GM19372 (cell line): ENCODE measurements at regions not wholly inside any gene's neighbourhood (a gene's known extent, or its start where the extent isn't known, plus 50 kb on each side); places are given as distances from the start of the nearest gene placed in this dataset.

ENCODE experiments used
- ATAC-seq: cut with Tn5 transposase; IDR thresholded peaks from one replicate; pipeline ENCODE4 v1.9.1; 2021; ENCODE audit warnings: mild to moderate bottlenecking, low read depth, moderate library complexity; ENCODE audit not compliant: unreplicated experiment

GRCh38 chr9:116081435-116082115 lies 72.0 kb upstream of the PAPPA start:
- no peak for ATAC-seq

GRCh38 chr9:116083837-116084236 lies 69.8 kb upstream of the PAPPA start:
- ATAC-seq = no peak

GRCh38 chr9:116084497-116084896 lies 69.1 kb upstream of the PAPPA start:
- ATAC-seq = no peak

GRCh38 chr9:116087246-116087645 lies 66.3 kb upstream of the PAPPA start:
- no peak for ATAC-seq

- no peak for ATAC-seq
Observed at GRCh38 chr9:116087751-116088194, 65.8 kb upstream of the PAPPA start.

- no peak for ATAC-seq
Observed at GRCh38 chr9:116088396-116088795, 65.2 kb upstream of the PAPPA start.

- no peak for ATAC-seq
Observed at GRCh38 chr9:116090030-116090770, 63.4 kb upstream of the PAPPA start.

- ATAC-seq = no peak
Observed at GRCh38 chr9:116094846-116095245, 58.7 kb upstream of the PAPPA start.

- no peak for ATAC-seq
Observed at GRCh38 chr9:116095403-116095802, 58.2 kb upstream of the PAPPA start.

- no peak for ATAC-seq
Observed at GRCh38 chr9:116096046-116096445, 57.5 kb upstream of the PAPPA start.

GRCh38 chr9:116096853-116097252 lies 56.7 kb upstream of the PAPPA start:
- no peak for ATAC-seq

- no peak for ATAC-seq
Observed at GRCh38 chr9:116098476-116098875, 55.1 kb upstream of the PAPPA start.

- ATAC-seq = no peak
Observed at GRCh38 chr9:116099821-116100220, 53.8 kb upstream of the PAPPA start.

GRCh38 chr9:116100711-116101121 lies 52.9 kb upstream of the PAPPA start:
- ATAC-seq = no peak

GRCh38 chr9:116101516-116101915 lies 52.1 kb upstream of the PAPPA start:
- no peak for ATAC-seq

- no peak for ATAC-seq
Observed at GRCh38 chr9:116102596-116102995, 51.0 kb upstream of the PAPPA start.
